ENCODE measurements at regions not wholly inside any gene's neighbourhood (a gene's known extent, or its start where the extent isn't known, plus 50 kb on each side); places are given as distances from the start of the nearest gene placed in this dataset.

DNA sequence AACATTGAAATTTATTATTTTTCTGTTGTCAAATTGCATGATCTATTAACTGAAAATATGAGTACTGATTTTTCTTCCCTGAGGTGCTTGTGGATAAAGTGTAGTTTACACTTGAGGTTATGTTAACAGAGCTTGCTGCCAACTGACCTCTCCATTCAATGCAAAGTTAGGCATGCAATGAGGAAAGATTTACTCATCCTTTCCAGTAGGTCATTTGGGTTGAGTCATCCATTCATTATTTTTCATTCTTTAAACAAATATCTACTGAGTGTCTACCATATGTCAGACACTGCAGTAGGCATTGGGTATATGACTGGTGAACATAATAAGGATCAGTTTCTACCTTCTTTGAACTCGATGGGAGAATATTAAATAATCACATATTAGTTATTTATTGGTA, 604.1 kb downstream of the EDEM1 start:
- Histone ChIP-seq H3K36me3 (ENCODE audit: insufficient read depth, low read length) (no peaks in the 10 kb centered on the region), H3K27ac (ENCODE audit: low read length) (no peak overlapping the region), H3K27me3 (ENCODE audit: insufficient read depth, low read depth, low read length) (no peaks in the 10 kb centered on the region), H3K4me3 (ENCODE audit: low read length) (no peak overlapping the region), H4K20me1 (ENCODE audit: insufficient read depth) (no peaks in the 10 kb centered on the region), H3K79me2 (replicated peaks; ENCODE audit: insufficient read depth, low read length) (no peaks in the 10 kb centered on the region), H3K9me2 (ENCODE audit: insufficient read depth, low read length) (no peaks in the 10 kb centered on the region), H3K9me3 (ENCODE audit: low read length) (no peaks in the 10 kb centered on the region), H3K4me2 (ENCODE audit: low read length) (no peak overlapping the region), H3F3A (ENCODE audit: insufficient read depth, low read length, poor library complexity, severe bottlenecking) (no peaks in the 10 kb centered on the region), H3K9ac (ENCODE audit: low read length) (no peak overlapping the region), H2AFZ (ENCODE audit: low read depth, low read length) (no peak overlapping the region)
- TF ChIP-seq CTCF (IDR thresholded peaks at IDR 0.05; ENCODE audit: poor library complexity, severe bottlenecking) = no peak
- TF ChIP-seq REST (IDR thresholded peaks at IDR 0.05; ENCODE audit: borderline replicate concordance) = no peak
- TF ChIP-seq EP300 (conservative IDR thresholded peaks at IDR 0.05; ENCODE audit: poor library complexity, severe bottlenecking) = no peak
- no peak for TF ChIP-seq POLR2AphosphoS5 (IDR thresholded peaks at IDR 0.05)
- no peak for TF ChIP-seq MXI1 (conservative IDR thresholded peaks at IDR 0.05; ENCODE audit: poor library complexity, severe bottlenecking)
- no peak for TF ChIP-seq RAD21 (conservative IDR thresholded peaks at IDR 0.05)
- TF ChIP-seq SMC3 (conservative IDR thresholded peaks at IDR 0.05; ENCODE audit: poor library complexity) = no peak
- no peak for TF ChIP-seq TAF1 (IDR thresholded peaks at IDR 0.05; ENCODE audit: low read depth)
- TF ChIP-seq EZH2 (IDR thresholded peaks at IDR 0.05; ENCODE audit: borderline replicate concordance, insufficient read depth, low read length, poor library complexity, severe bottlenecking) = no peak

DNA sequence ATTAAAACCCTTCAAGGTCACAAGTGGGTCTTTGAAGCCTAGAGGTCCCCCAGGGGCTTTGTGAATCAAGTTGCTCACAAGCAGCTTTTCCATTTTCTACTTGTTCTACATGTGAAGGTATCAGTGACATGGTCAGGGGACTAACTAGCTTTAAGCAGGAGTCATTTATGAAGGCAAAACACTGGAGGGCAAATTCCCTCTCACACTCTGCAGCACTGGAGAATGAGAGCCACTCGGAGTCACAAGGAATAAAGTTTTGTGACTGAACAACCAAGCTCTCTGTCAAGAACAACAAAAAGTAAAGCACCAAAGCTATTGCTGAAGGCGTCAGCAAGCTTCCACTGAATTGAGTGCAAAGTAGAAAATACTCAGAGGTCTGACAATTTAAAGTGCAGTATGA, 609.0 kb downstream of the EDEM1 start:
- Histone ChIP-seq H3K9me2 (ENCODE audit: insufficient read depth, low read length) (no peaks in the 10 kb centered on the region), H2AFZ (ENCODE audit: low read depth, low read length) (no peak overlapping the region), H3K36me3 (ENCODE audit: insufficient read depth, low read length) (no peaks in the 10 kb centered on the region), H3K27me3 (ENCODE audit: insufficient read depth, low read depth, low read length) (no peaks in the 10 kb centered on the region), H4K20me1 (ENCODE audit: insufficient read depth) (no peaks in the 10 kb centered on the region), H3K79me2 (replicated peaks; ENCODE audit: insufficient read depth, low read length) (no peaks in the 10 kb centered on the region), H3F3A (ENCODE audit: insufficient read depth, low read length, poor library complexity, severe bottlenecking) (no peaks in the 10 kb centered on the region), H3K9ac (ENCODE audit: low read length) (no peak overlapping the region), H3K27ac (ENCODE audit: low read length) (no peak overlapping the region), H3K4me2 (ENCODE audit: low read length) (no peak overlapping the region), H3K4me3 (ENCODE audit: low read length) (no peak overlapping the region), H3K9me3 (ENCODE audit: low read length) (no peaks in the 10 kb centered on the region)
- TF ChIP-seq CTCF (IDR thresholded peaks at IDR 0.05; ENCODE audit: poor library complexity, severe bottlenecking) (no peak), POLR2AphosphoS5 (IDR thresholded peaks at IDR 0.05) (no peak), RAD21 (conservative IDR thresholded peaks at IDR 0.05) (no peak), EZH2 (IDR thresholded peaks at IDR 0.05; ENCODE audit: borderline replicate concordance, insufficient read depth, low read length, poor library complexity, severe bottlenecking) (no peak), TAF1 (IDR thresholded peaks at IDR 0.05; ENCODE audit: low read depth) (no peak), SMC3 (conservative IDR thresholded peaks at IDR 0.05; ENCODE audit: poor library complexity) (no peak), REST (IDR thresholded peaks at IDR 0.05; ENCODE audit: borderline replicate concordance) (no peak), MXI1 (conservative IDR thresholded peaks at IDR 0.05; ENCODE audit: poor library complexity, severe bottlenecking) (no peak), EP300 (conservative IDR thresholded peaks at IDR 0.05; ENCODE audit: poor library complexity, severe bottlenecking) (no peak)
